ENCODE measurements at regions not wholly inside any gene's neighbourhood (a gene's known extent, or its start where the extent isn't known, plus 50 kb on each side); places are given as distances from the start of the nearest gene placed in this dataset.
"Not testable (repeated sequence)": the region's sequence is repeated elsewhere in the genome, so short reads cannot be mapped to it uniquely, and the experiment has no call there.

GRCh38 chr1:172934417-172934762 is 116.4 kb downstream of the TNFSF18 start:
- H3K36me3 ChIP-seq (ENCODE audit: insufficient read depth, low read depth, low read length): no peaks in the 10 kb centered on the region
- H3K27me3 ChIP-seq (ENCODE audit: insufficient read depth, low read length): no peaks in the 10 kb centered on the region
- H3K9ac ChIP-seq (ENCODE audit: low read depth, low read length): no peak overlapping the region
- no peaks in the 10 kb centered on the region for H3K4me1 ChIP-seq (ENCODE audit: insufficient read depth, low read length)
- H3K27ac ChIP-seq (ENCODE audit: low read length): no peak overlapping the region
- no peak overlapping the region for H3K4me3 ChIP-seq (ENCODE audit: low read length)
- no peaks in the 10 kb centered on the region for H3K9me3 ChIP-seq (ENCODE audit: insufficient read depth, low read depth, low read length)

GRCh38 chr1:172935062-172935592 is 115.6 kb downstream of the TNFSF18 start:
- H3K9me3 ChIP-seq (ENCODE audit: insufficient read depth, low read depth, low read length): no peaks in the 10 kb centered on the region
- no peaks in the 10 kb centered on the region for H3K36me3 ChIP-seq (ENCODE audit: insufficient read depth, low read depth, low read length)
- H3K4me3 ChIP-seq (ENCODE audit: low read length): no peak overlapping the region
- H3K27ac ChIP-seq (ENCODE audit: low read length): no peak overlapping the region
- no peaks in the 10 kb centered on the region for H3K4me1 ChIP-seq (ENCODE audit: insufficient read depth, low read length)
- no peak overlapping the region for H3K9ac ChIP-seq (ENCODE audit: low read depth, low read length)
- no peaks in the 10 kb centered on the region for H3K27me3 ChIP-seq (ENCODE audit: insufficient read depth, low read length)

GRCh38 chr1:172936088-172936645 is 114.6 kb downstream of the TNFSF18 start:
- Histone ChIP-seq H3K4me3 (ENCODE audit: low read length) (no peak overlapping the region), H3K9me3 (ENCODE audit: insufficient read depth, low read depth, low read length) (no peaks in the 10 kb centered on the region), H3K27ac (ENCODE audit: low read length) (no peak overlapping the region), H3K4me1 (ENCODE audit: insufficient read depth, low read length) (no peaks in the 10 kb centered on the region), H3K36me3 (ENCODE audit: insufficient read depth, low read depth, low read length) (no peaks in the 10 kb centered on the region), H3K27me3 (ENCODE audit: insufficient read depth, low read length) (no peaks in the 10 kb centered on the region), H3K9ac (ENCODE audit: low read depth, low read length) (no peak overlapping the region)

GRCh38 chr1:172938681-172939080 is 112.1 kb downstream of the TNFSF18 start:
- H3K4me3 ChIP-seq (ENCODE audit: low read length): no peak overlapping the region
- H3K9ac ChIP-seq (ENCODE audit: low read depth, low read length): no peak overlapping the region
- no peaks in the 10 kb centered on the region for H3K4me1 ChIP-seq (ENCODE audit: insufficient read depth, low read length)
- no peak overlapping the region for H3K27ac ChIP-seq (ENCODE audit: low read length)
- H3K9me3 ChIP-seq (ENCODE audit: insufficient read depth, low read depth, low read length): no peaks in the 10 kb centered on the region
- no peaks in the 10 kb centered on the region for H3K36me3 ChIP-seq (ENCODE audit: insufficient read depth, low read depth, low read length)
- H3K27me3 ChIP-seq (ENCODE audit: insufficient read depth, low read length): no peaks in the 10 kb centered on the region

- no peaks in the 10 kb centered on the region for H3K36me3 ChIP-seq (ENCODE audit: insufficient read depth, low read depth, low read length)
- no peaks in the 10 kb centered on the region for H3K27me3 ChIP-seq (ENCODE audit: insufficient read depth, low read length)
- H3K4me1 ChIP-seq (ENCODE audit: insufficient read depth, low read length): no peaks in the 10 kb centered on the region
- H3K9me3 ChIP-seq (ENCODE audit: insufficient read depth, low read depth, low read length): no peaks in the 10 kb centered on the region
- no peak overlapping the region for H3K9ac ChIP-seq (ENCODE audit: low read depth, low read length)
- H3K27ac ChIP-seq (ENCODE audit: low read length): no peak overlapping the region
- no peak overlapping the region for H3K4me3 ChIP-seq (ENCODE audit: low read length)
These were observed 111.3 kb downstream of the TNFSF18 start for GRCh38 chr1:172939475-172939874.

GRCh38 chr1:172940174-172940855 is 110.4 kb downstream of the TNFSF18 start:
- H3K27me3 ChIP-seq (ENCODE audit: insufficient read depth, low read length): no peaks in the 10 kb centered on the region
- H3K27ac ChIP-seq (ENCODE audit: low read length): no peak overlapping the region
- no peaks in the 10 kb centered on the region for H3K9me3 ChIP-seq (ENCODE audit: insufficient read depth, low read depth, low read length)
- no peak overlapping the region for H3K9ac ChIP-seq (ENCODE audit: low read depth, low read length)
- no peak overlapping the region for H3K4me3 ChIP-seq (ENCODE audit: low read length)
- H3K4me1 ChIP-seq (ENCODE audit: insufficient read depth, low read length): no peaks in the 10 kb centered on the region
- no peaks in the 10 kb centered on the region for H3K36me3 ChIP-seq (ENCODE audit: insufficient read depth, low read depth, low read length)

GRCh38 chr1:172941471-172941870 is 109.3 kb downstream of the TNFSF18 start:
- Histone ChIP-seq H3K9me3 (ENCODE audit: insufficient read depth, low read depth, low read length) (no peaks in the 10 kb centered on the region), H3K27me3 (ENCODE audit: insufficient read depth, low read length) (no peaks in the 10 kb centered on the region), H3K36me3 (ENCODE audit: insufficient read depth, low read depth, low read length) (no peaks in the 10 kb centered on the region), H3K27ac (ENCODE audit: low read length) (no peak overlapping the region), H3K4me1 (ENCODE audit: insufficient read depth, low read length) (no peaks in the 10 kb centered on the region), H3K4me3 (ENCODE audit: low read length) (no peak overlapping the region), H3K9ac (ENCODE audit: low read depth, low read length) (no peak overlapping the region)

- H3K27me3 ChIP-seq (ENCODE audit: insufficient read depth, low read length): no peaks in the 10 kb centered on the region
- no peak overlapping the region for H3K27ac ChIP-seq (ENCODE audit: low read length)
- H3K4me3 ChIP-seq (ENCODE audit: low read length): no peak overlapping the region
- no peaks in the 10 kb centered on the region for H3K36me3 ChIP-seq (ENCODE audit: insufficient read depth, low read depth, low read length)
- H3K9me3 ChIP-seq (ENCODE audit: insufficient read depth, low read depth, low read length): no peaks in the 10 kb centered on the region
- no peak overlapping the region for H3K9ac ChIP-seq (ENCODE audit: low read depth, low read length)
- no peaks in the 10 kb centered on the region for H3K4me1 ChIP-seq (ENCODE audit: insufficient read depth, low read length)
These were observed 108.8 kb downstream of the TNFSF18 start for GRCh38 chr1:172941945-172942344.

- not testable (repeated sequence) for H3K9ac ChIP-seq (ENCODE audit: low read depth, low read length); H3K27me3 ChIP-seq (ENCODE audit: insufficient read depth, low read length); H3K4me1 ChIP-seq (ENCODE audit: insufficient read depth, low read length); H3K36me3 ChIP-seq (ENCODE audit: insufficient read depth, low read depth, low read length); H3K27ac ChIP-seq (ENCODE audit: low read length); H3K9me3 ChIP-seq (ENCODE audit: insufficient read depth, low read depth, low read length); H3K4me3 ChIP-seq (ENCODE audit: low read length)
These were observed 107.6 kb downstream of the TNFSF18 start for GRCh38 chr1:172943138-172943537.

GRCh38 chr1:172944931-172945330 is 105.8 kb downstream of the TNFSF18 start:
- Histone ChIP-seq H3K9ac (ENCODE audit: low read depth, low read length) (no peak overlapping the region), H3K4me1 (ENCODE audit: insufficient read depth, low read length) (no peaks in the 10 kb centered on the region), H3K27me3 (ENCODE audit: insufficient read depth, low read length) (no peaks in the 10 kb centered on the region), H3K27ac (ENCODE audit: low read length) (no peak overlapping the region), H3K4me3 (ENCODE audit: low read length) (no peak overlapping the region), H3K9me3 (ENCODE audit: insufficient read depth, low read depth, low read length) (no peaks in the 10 kb centered on the region), H3K36me3 (ENCODE audit: insufficient read depth, low read depth, low read length) (no peaks in the 10 kb centered on the region)

- Histone ChIP-seq H3K36me3 (ENCODE audit: insufficient read depth, low read depth, low read length) (no peaks in the 10 kb centered on the region), H3K27me3 (ENCODE audit: insufficient read depth, low read length) (no peaks in the 10 kb centered on the region), H3K9ac (ENCODE audit: low read depth, low read length) (no peak overlapping the region), H3K9me3 (ENCODE audit: insufficient read depth, low read depth, low read length) (no peaks in the 10 kb centered on the region), H3K27ac (ENCODE audit: low read length) (no peak overlapping the region), H3K4me3 (ENCODE audit: low read length) (no peak overlapping the region), H3K4me1 (ENCODE audit: insufficient read depth, low read length) (no peaks in the 10 kb centered on the region)
These were observed 103.8 kb downstream of the TNFSF18 start for GRCh38 chr1:172946814-172947507.

GRCh38 chr1:172948457-172948856 is 102.3 kb downstream of the TNFSF18 start:
- no peaks in the 10 kb centered on the region for H3K36me3 ChIP-seq (ENCODE audit: insufficient read depth, low read depth, low read length)
- H3K27me3 ChIP-seq (ENCODE audit: insufficient read depth, low read length): no peaks in the 10 kb centered on the region
- H3K4me1 ChIP-seq (ENCODE audit: insufficient read depth, low read length): no peaks in the 10 kb centered on the region
- H3K27ac ChIP-seq (ENCODE audit: low read length): no peak overlapping the region
- H3K9ac ChIP-seq (ENCODE audit: low read depth, low read length): no peak overlapping the region
- no peaks in the 10 kb centered on the region for H3K9me3 ChIP-seq (ENCODE audit: insufficient read depth, low read depth, low read length)
- no peak overlapping the region for H3K4me3 ChIP-seq (ENCODE audit: low read length)

All from iPS-20b (cell line).